GM12875 (cell line): ENCODE measurements at regions not wholly inside any gene's neighbourhood (a gene's known extent, or its start where the extent isn't known, plus 50 kb on each side); places are given as distances from the start of the nearest gene placed in this dataset.
"Not testable (repeated sequence)": the region's sequence is repeated elsewhere in the genome, so short reads cannot be mapped to it uniquely, and the experiment has no call there.

Experiments used
- H3K4me3 ChIP-seq: one replicate; pipeline ENCODE4 v1.5.1; 2011; ENCODE audit warnings: low read depth, low read length, control low read depth
- CTCF ChIP-seq: IDR thresholded peaks from 2 replicates; pipeline ENCODE4 v1.5.1; 2011; ENCODE audit warnings: low read depth, mild to moderate bottlenecking, control low read depth, inconsistent platforms, low read length, moderate library complexity, borderline replicate concordance; ENCODE audit not compliant: insufficient read depth

GRCh38 chr10:83543691-83544462 lies 595.4 kb upstream of the GHITM start:
- no peak for TF ChIP-seq CTCF

GRCh38 chr10:83545901-83546391 lies 593.4 kb upstream of the GHITM start:
- peak overlapping the region; percentile 16 for H3K4me3 ChIP-seq
- no peak for TF ChIP-seq CTCF

More at GRCh38 chr10:83543691-83544462, 595.4 kb upstream of the GHITM start:
- no peak overlapping the region for H3K4me3 ChIP-seq

GRCh38 chr10:83551190-83551589 lies 588.1 kb upstream of the GHITM start:
- H3K4me3 ChIP-seq = not testable (repeated sequence)

GRCh38 chr10:83553366-83553765 lies 585.9 kb upstream of the GHITM start:
- H3K4me3 ChIP-seq = no peak overlapping the region
- TF ChIP-seq CTCF = no peak

GRCh38 chr10:83555264-83555663 lies 584.0 kb upstream of the GHITM start:
- TF ChIP-seq CTCF = no peak
- H3K4me3 ChIP-seq = no peak overlapping the region

- no peak for TF ChIP-seq CTCF
- H3K4me3 ChIP-seq = no peak overlapping the region
Observed at GRCh38 chr10:83562381-83562780, 576.9 kb upstream of the GHITM start.

- no peak overlapping the region for H3K4me3 ChIP-seq
- TF ChIP-seq CTCF = no peak
Observed at GRCh38 chr10:83564889-83565588, 574.3 kb upstream of the GHITM start.
